ENCODE measurements at regions not wholly inside any gene's neighbourhood (a gene's known extent, or its start where the extent isn't known, plus 50 kb on each side); places are given as distances from the start of the nearest gene placed in this dataset.

DNA sequence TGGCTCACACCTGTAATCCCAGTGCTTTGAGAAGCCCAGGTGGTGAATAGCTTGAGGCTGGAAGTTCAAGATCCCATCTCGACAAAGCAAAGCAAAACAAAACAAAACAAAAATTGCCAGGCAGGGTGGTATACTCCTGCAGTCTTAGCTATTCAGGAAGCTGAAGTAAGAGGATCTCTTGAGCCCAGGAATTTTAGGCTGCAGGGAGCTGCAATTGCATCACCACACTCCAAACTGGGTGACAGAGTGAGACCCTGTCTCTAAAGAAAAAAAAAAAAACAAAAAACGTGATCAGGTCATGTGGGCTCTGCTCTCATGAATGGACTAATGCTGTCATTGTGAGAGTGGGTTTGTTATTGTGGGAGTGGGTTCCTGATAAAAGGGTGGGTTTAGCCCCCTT lies 409.1 kb downstream of the NPIPA7 start:
- Histone ChIP-seq H3K9ac (ENCODE audit: low read depth in 2 of 2, low read length in 2 of 2) (no peak overlapping the region), H3K36me3 (no peaks in the 10 kb centered on the region), H3K27me3 (no peaks in the 10 kb centered on the region), H3K4me3 (no peak overlapping the region), H3K4me1 (no peaks in the 10 kb centered on the region), H3K27ac (no peak overlapping the region), H3K9me3 (no peaks in the 10 kb centered on the region)
- intact Hi-C loops (cut with DNase I) = no loop called here
- no peak for DNase-seq
- TF ChIP-seq, protein P1, sequence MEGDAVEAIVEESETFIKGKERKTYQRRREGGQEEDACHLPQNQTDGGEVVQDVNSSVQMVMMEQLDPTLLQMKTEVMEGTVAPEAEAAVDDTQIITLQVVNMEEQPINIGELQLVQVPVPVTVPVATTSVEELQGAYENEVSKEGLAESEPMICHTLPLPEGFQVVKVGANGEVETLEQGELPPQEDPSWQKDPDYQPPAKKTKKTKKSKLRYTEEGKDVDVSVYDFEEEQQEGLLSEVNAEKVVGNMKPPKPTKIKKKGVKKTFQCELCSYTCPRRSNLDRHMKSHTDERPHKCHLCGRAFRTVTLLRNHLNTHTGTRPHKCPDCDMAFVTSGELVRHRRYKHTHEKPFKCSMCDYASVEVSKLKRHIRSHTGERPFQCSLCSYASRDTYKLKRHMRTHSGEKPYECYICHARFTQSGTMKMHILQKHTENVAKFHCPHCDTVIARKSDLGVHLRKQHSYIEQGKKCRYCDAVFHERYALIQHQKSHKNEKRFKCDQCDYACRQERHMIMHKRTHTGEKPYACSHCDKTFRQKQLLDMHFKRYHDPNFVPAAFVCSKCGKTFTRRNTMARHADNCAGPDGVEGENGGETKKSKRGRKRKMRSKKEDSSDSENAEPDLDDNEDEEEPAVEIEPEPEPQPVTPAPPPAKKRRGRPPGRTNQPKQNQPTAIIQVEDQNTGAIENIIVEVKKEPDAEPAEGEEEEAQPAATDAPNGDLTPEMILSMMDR (IDR thresholded peaks at IDR 0.05) = no peak

DNA sequence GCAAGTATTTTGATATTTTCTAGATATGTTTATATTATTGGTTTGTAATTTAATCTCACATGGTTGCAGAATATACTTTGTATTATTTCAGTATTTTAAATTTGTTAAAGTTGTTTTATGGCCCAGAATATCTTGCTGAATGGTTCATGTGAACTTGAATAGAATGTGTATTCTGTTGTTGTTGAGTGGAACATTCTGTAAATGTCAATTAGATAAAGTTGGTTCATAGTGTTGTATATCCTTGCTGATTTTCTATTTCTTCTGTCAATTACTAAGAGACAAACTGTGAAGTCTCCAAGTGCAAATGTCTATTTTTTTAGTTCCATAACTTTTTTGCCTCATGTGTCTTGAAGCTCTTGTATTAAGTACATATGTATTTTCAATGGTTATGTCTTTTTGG lies 411.7 kb downstream of the NPIPA7 start:
- TF ChIP-seq, protein P1 (IDR thresholded peaks at IDR 0.05) = no peak
- Histone ChIP-seq H3K4me3 (no peak overlapping the region), H3K27me3 (no peaks in the 10 kb centered on the region), H3K4me1 (no peaks in the 10 kb centered on the region), H3K36me3 (no peaks in the 10 kb centered on the region), H3K9me3 (no peaks in the 10 kb centered on the region), H3K27ac (no peak overlapping the region), H3K9ac (ENCODE audit: low read depth in 2 of 2, low read length in 2 of 2) (no peak overlapping the region)
- no peak for DNase-seq
- intact Hi-C loops (cut with DNase I) = no loop called here

DNA sequence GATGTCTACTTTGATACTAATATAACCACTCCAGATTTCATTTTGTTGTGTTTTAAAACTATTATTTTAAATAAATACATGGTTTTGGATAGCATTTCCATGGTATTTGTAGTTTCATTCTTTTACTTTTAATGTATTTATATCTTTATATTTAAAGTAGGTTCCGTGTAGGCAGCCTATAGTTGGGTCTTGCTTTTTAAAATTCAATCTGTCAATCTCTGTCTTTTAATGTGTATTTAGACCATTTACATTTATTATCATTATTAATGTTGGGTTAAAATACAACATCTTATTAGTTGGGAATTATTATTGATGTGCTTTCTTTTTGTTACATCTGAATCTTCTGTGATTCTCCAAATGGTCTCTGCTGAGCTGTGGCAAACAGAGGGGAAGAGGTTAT lies 412.1 kb downstream of the NPIPA7 start:
- intact Hi-C loops (cut with DNase I) = no loop called here
- Histone ChIP-seq H3K4me3 (no peak overlapping the region), H3K9me3 (no peaks in the 10 kb centered on the region), H3K4me1 (no peaks in the 10 kb centered on the region), H3K27ac (no peak overlapping the region), H3K9ac (ENCODE audit: low read depth in 2 of 2, low read length in 2 of 2) (no peak overlapping the region), H3K27me3 (no peaks in the 10 kb centered on the region), H3K36me3 (no peaks in the 10 kb centered on the region)
- TF ChIP-seq, protein P1 (IDR thresholded peaks at IDR 0.05) = no peak
- DNase-seq = no peak

DNA sequence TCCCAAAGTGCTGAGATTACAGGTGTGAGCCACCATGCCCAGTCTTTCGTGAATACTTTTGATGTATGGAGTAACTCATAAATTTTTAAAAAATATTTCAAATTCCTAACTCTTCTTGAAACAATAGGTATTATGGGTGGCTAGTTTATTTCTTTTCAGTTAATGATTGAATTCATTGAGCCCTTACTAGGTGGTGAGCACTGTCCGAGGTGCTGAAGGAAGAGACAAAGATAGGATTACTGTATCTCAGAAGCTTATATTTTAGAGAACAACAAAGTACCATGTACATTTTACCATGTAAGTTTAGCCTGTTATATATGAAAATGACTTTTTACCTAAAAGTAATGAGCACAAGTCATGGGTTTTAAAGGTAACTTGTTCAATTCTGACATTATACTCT lies 418.3 kb downstream of the NPIPA7 start:
- Histone ChIP-seq H3K27me3 (no peaks in the 10 kb centered on the region), H3K4me3 (no peak overlapping the region), H3K27ac (no peak overlapping the region), H3K36me3 (no peaks in the 10 kb centered on the region), H3K9ac (ENCODE audit: low read depth in 2 of 2, low read length in 2 of 2) (no peak overlapping the region), H3K9me3 (no peaks in the 10 kb centered on the region), H3K4me1 (no peaks in the 10 kb centered on the region)
- TF ChIP-seq, protein P1 (IDR thresholded peaks at IDR 0.05) = no peak
- intact Hi-C loops (cut with DNase I) = no loop called here
- DNase-seq = no peak

DNA sequence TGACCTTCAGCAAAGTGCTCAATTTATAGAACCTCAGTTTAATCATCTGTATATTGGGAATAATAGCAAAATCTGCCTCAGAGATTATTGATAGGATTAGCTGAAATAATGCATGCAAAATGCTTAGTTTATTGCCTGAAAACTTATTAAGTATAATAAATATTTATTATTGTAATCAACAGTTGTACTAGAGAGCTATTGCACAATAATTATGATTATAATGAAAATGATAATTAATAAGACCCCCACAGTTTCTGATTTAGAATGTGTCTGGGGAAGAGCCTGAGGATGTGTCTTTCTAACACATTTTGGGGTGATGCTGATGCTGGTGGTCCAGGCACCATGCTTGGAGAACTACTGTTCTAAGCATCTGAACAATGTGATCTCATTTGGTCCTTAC lies 419.6 kb downstream of the NPIPA7 start:
- H3K9me3 ChIP-seq = no peaks in the 10 kb centered on the region
- intact Hi-C loops (cut with DNase I) = no loop called here
- H3K4me1 ChIP-seq = no peaks in the 10 kb centered on the region
- TF ChIP-seq, protein P1 (IDR thresholded peaks at IDR 0.05) = no peak
- DNase-seq = no peak
- H3K9ac ChIP-seq (ENCODE audit: low read depth in 2 of 2, low read length in 2 of 2) = no peak overlapping the region
- no peak overlapping the region for H3K4me3 ChIP-seq
- no peak overlapping the region for H3K27ac ChIP-seq
- H3K27me3 ChIP-seq = no peaks in the 10 kb centered on the region
- H3K36me3 ChIP-seq = no peaks in the 10 kb centered on the region

DNA sequence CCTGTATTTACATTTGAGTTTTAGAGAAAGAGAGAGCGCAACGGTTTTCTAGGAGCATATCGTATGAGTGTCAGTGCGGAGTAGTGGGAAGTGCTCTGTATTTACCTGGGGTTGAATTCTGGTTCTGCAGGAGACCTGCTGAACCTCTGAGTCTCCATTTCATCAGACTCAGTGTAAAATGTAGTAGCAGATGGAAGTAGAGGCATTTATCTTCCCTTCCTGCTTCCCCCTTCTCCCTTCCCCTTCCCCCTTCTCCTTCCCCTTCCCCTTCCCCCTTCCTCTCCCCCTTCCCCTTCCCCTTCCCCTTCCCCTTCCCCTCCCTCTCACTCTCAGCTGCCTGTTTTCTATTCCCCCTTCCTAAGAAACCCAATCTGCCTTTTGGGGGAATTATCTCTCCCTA lies 426.9 kb downstream of the NPIPA7 start:
- intact Hi-C loops (cut with DNase I) = no loop called here
- Histone ChIP-seq H3K4me3 (no peak overlapping the region), H3K4me1 (no peaks in the 10 kb centered on the region)

More for the DNA sequence above, 426.9 kb downstream of the NPIPA7 start:
- Histone ChIP-seq H3K36me3 (no peaks in the 10 kb centered on the region), H3K27me3 (no peaks in the 10 kb centered on the region), H3K27ac (no peak overlapping the region), H3K9ac (ENCODE audit: low read depth in 2 of 2, low read length in 2 of 2) (no peak overlapping the region), H3K9me3 (no peaks in the 10 kb centered on the region)
- DNase-seq = no peak
- TF ChIP-seq, protein P1 (IDR thresholded peaks at IDR 0.05) = no peak
